HuH-7 (cell line): ENCODE measurements at regions not wholly inside any gene's neighbourhood (a gene's known extent, or its start where the extent isn't known, plus 50 kb on each side); places are given as distances from the start of the nearest gene placed in this dataset.
"Not testable (repeated sequence)": the region's sequence is repeated elsewhere in the genome, so short reads cannot be mapped to it uniquely, and the experiment has no call there.

ENCODE experiments used
- DNase-seq: peaks from one replicate; pipeline ENCODE4 v3.0.0; 2011; ENCODE audit warnings: low spot score

- DNase-seq = no peak
These were observed 356.4 kb upstream of the GOT2 start for GRCh38 chr16:59090541-59090940.

- no peak for DNase-seq
These were observed 354.3 kb upstream of the GOT2 start for GRCh38 chr16:59088431-59088830.

GRCh38 chr16:59087641-59088040 lies 353.5 kb upstream of the GOT2 start:
- DNase-seq = no peak

GRCh38 chr16:59067205-59067604 lies 333.1 kb upstream of the GOT2 start:
- no peak for DNase-seq

GRCh38 chr16:59060207-59060606 lies 326.1 kb upstream of the GOT2 start:
- no peak for DNase-seq

GRCh38 chr16:59058250-59058649 lies 324.1 kb upstream of the GOT2 start:
- DNase-seq = no peak

- DNase-seq = no peak
These were observed 319.8 kb upstream of the GOT2 start for GRCh38 chr16:59053911-59054310.

- no peak for DNase-seq
These were observed 318.1 kb upstream of the GOT2 start for GRCh38 chr16:59052231-59052630.

GRCh38 chr16:59048876-59049275 lies 314.8 kb upstream of the GOT2 start:
- DNase-seq = no peak

GRCh38 chr16:59047114-59047513 lies 313.0 kb upstream of the GOT2 start:
- no peak for DNase-seq

GRCh38 chr16:59046335-59046734 lies 312.2 kb upstream of the GOT2 start:
- DNase-seq = no peak

- DNase-seq = no peak
These were observed 311.4 kb upstream of the GOT2 start for GRCh38 chr16:59045501-59045900.

- no peak for DNase-seq
These were observed 310.5 kb upstream of the GOT2 start for GRCh38 chr16:59044616-59045015.

- no peak for DNase-seq
These were observed 308.2 kb upstream of the GOT2 start for GRCh38 chr16:59042301-59042700.

- no peak for DNase-seq
These were observed 305.1 kb upstream of the GOT2 start for GRCh38 chr16:59039066-59039720.

GRCh38 chr16:59030923-59031485 lies 296.9 kb upstream of the GOT2 start:
- DNase-seq = no peak

GRCh38 chr16:59021751-59022150 lies 287.6 kb upstream of the GOT2 start:
- no peak for DNase-seq

GRCh38 chr16:59013930-59014329 lies 279.8 kb upstream of the GOT2 start:
- no peak for DNase-seq

GRCh38 chr16:58999762-59000161 lies 265.6 kb upstream of the GOT2 start:
- DNase-seq = no peak

GRCh38 chr16:58992755-58993154 lies 258.6 kb upstream of the GOT2 start:
- DNase-seq = not testable (repeated sequence)

- DNase-seq = not testable (repeated sequence)
These were observed 249.3 kb upstream of the GOT2 start for GRCh38 chr16:58983181-58983965.

GRCh38 chr16:58970775-58971174 lies 236.7 kb upstream of the GOT2 start:
- no peak for DNase-seq

- no peak for DNase-seq
These were observed 229.4 kb upstream of the GOT2 start for GRCh38 chr16:58963479-58963878.
